ENCODE measurements at regions not wholly inside any gene's neighbourhood (a gene's known extent, or its start where the extent isn't known, plus 50 kb on each side); places are given as distances from the start of the nearest gene placed in this dataset.

GRCh38 chr15:27672537-27672936, 426.6 kb downstream of the OCA2 start:
- TF ChIP-seq POLR2A (IDR thresholded peaks at IDR 0.05; ENCODE audit: extremely low read depth, insufficient read length) (no peak), CTCF (IDR thresholded peaks at IDR 0.05; ENCODE audit: low read depth, low read length) (no peak)

Data from NB4 (cell line).